ENCODE measurements at regions not wholly inside any gene's neighbourhood (a gene's known extent, or its start where the extent isn't known, plus 50 kb on each side); places are given as distances from the start of the nearest gene placed in this dataset.

DNA sequence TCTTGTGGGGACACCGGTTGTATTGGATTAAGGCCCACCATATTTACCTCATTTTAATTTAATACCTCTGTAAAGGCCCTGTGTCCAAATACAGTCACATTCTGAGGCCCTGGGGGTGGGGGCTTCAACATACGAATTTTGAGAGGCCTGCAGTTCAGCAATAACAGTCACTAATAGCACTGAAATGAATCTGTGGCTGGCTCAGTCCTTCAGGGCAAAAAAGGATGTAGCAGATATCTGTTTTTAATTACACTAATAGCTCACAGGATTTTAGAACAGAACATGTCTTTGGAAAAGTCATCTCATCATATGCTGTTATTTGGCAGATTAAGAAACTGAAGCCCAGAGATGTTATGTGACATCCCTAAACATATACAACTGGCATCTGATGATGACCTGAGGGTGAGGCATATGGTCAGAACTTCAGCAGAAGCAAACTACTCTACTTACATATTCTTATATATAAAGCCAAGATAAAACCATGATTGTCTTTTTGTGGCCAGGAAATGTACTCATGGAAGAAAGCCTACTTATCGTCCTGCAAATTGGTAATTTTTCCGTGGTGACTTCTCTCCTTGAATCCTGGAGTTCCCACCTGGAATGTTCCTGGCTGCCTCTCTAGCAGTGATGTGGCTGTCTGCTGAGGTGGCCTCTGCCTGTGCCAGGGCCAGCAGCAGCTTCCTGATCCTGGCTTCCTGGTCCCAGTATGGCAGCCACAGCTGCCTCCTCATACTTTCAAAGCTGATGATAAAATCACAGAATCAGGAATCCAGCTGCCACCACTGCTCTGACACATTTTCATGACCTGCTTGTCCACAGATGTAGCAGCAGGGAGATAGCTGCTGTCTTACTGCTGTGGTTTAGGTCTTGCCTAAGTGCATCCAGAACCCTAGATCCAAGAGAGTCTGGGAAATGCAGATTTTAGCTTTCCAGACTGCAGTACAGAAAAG is 72.1 kb upstream of the ANKRD55 start:
- no peak for FAIRE-seq

More for the DNA sequence above, 72.1 kb upstream of the ANKRD55 start:
- ChIA-PET CTCF (ENCODE audit: low intra/inter-chr PET ratio) (no interaction called here), POLR2A (interaction anchor here (1.3 kb wide), 1 partner anchor 11 kb away, joined by 3 read pairs; no protein-coding TSS in a partner anchor)
- Histone ChIP-seq H3K9me1 (ENCODE audit: control insufficient read depth, insufficient read depth, low read length) (no peaks in the 10 kb centered on the region), H3K4me2 (ENCODE audit: insufficient read depth, low read length) (no peak overlapping the region), H3K4me1 (replicated peaks in 1 of 2; ENCODE audit: control insufficient read depth in 2 of 2, insufficient read depth in 2 of 2, low read length in 2 of 2) (peaks cover 4 to 15% of the 10 kb centered on the region in 2 experiments; a peak in 4 of 5 replicates), H3K9ac (ENCODE audit: insufficient read depth in 1 of 2, low read depth in 2 of 2, low read length in 2 of 2) (no peak overlapping the region), H3K36me3 (ENCODE audit: control insufficient read depth, insufficient read depth, low read length) (no peaks in the 10 kb centered on the region), H3K27me3 (ENCODE audit: control insufficient read depth in 2 of 2, insufficient read depth in 2 of 2, low read length in 2 of 2) (no peaks in the 10 kb centered on the region), H3K9me3 (replicated peaks; ENCODE audit: control insufficient read depth, insufficient read depth, low read depth, low read length) (peaks cover 5% of the 10 kb centered on the region; the same call in 1 of the 2 replicates), H3K79me2 (ENCODE audit: control insufficient read depth, insufficient read depth, low read length) (no peaks in the 10 kb centered on the region), H2AFZ (ENCODE audit: low read depth, low read length) (no peak overlapping the region), H4K20me1 (replicated peaks; ENCODE audit: control insufficient read depth, insufficient read depth, low read length) (no peaks in the 10 kb centered on the region), H3K27ac (ENCODE audit: extremely low read depth, low read depth, low read length) (no peak overlapping the region), H3K4me3 (no peak overlapping the region)
- TF ChIP-seq CTBP1 (IDR thresholded peaks at IDR 0.05; ENCODE audit: borderline replicate concordance) (no peak), HDAC1 (IDR thresholded peaks at IDR 0.05) (no peak), ZNF766 (CRISPR knock-in tag; conservative IDR thresholded peaks at IDR 0.05) (no peak), DMBX1 (CRISPR knock-in tag; IDR thresholded peaks at IDR 0.05; ENCODE audit: borderline replicate concordance) (no peak), RUNX1 (IDR thresholded peaks at IDR 0.05; ENCODE audit: low read depth) (no peak), MTA2 (IDR thresholded peaks at IDR 0.05; ENCODE audit: low read depth) (no peak), ZNF57 (CRISPR knock-in tag; IDR thresholded peaks at IDR 0.05) (no peak), ETS2 (tag; IDR thresholded peaks at IDR 0.05; ENCODE audit: borderline replicate concordance, poor library complexity, severe bottlenecking) (no peak), PHF21A (IDR thresholded peaks at IDR 0.05; ENCODE audit: borderline replicate concordance, low read depth) (no peak), RFX7 (CRISPR knock-in tag; IDR thresholded peaks at IDR 0.05) (no peak)
- TF ChIP-seq, protein P1, sequence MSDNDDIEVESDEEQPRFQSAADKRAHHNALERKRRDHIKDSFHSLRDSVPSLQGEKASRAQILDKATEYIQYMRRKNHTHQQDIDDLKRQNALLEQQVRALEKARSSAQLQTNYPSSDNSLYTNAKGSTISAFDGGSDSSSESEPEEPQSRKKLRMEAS (CRISPR knock-in tag; IDR thresholded peaks at IDR 0.05) = no peak
- TF ChIP-seq, protein P2, sequence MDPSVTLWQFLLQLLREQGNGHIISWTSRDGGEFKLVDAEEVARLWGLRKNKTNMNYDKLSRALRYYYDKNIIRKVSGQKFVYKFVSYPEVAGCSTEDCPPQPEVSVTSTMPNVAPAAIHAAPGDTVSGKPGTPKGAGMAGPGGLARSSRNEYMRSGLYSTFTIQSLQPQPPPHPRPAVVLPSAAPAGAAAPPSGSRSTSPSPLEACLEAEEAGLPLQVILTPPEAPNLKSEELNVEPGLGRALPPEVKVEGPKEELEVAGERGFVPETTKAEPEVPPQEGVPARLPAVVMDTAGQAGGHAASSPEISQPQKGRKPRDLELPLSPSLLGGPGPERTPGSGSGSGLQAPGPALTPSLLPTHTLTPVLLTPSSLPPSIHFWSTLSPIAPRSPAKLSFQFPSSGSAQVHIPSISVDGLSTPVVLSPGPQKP (CRISPR knock-in tag; IDR thresholded peaks at IDR 0.05) = no peak
- TF ChIP-seq, protein P3, sequence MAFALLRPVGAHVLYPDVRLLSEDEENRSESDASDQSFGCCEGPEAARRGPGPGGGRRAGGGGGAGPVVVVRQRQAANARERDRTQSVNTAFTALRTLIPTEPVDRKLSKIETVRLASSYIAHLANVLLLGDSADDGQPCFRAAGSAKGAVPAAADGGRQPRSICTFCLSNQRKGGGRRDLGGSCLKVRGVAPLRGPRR (CRISPR knock-in tag; IDR thresholded peaks at IDR 0.05) = no peak
- ATAC-seq = no peak
- in situ Hi-C loops (cut with MboI) (no loop called here), intact Hi-C loops (cut with micrococcal nuclease) (no loop called here)
- WGBS (ENCODE audit: insufficient coverage, low coverage, missing lambda C conversion rate) = 21% methylated on average over 4 of the region's 4 CpGs
- no TSS peak for BruUV-seq (replicated peaks)
- no peak for DNase-seq (ENCODE audit: extremely low read depth in 1 of 4, low spot score in 3 of 4)

Measured in K562 (cell line).